SK-N-SH treated with all-trans-retinoic acid at 6 μM for 48 hours (cell line): ENCODE measurements at regions not wholly inside any gene's neighbourhood (a gene's known extent, or its start where the extent isn't known, plus 50 kb on each side); places are given as distances from the start of the nearest gene placed in this dataset.

Experiments
- ATAC-seq: fragments of 200-7000 bp; cut with Tn5 transposase; 3 replicates; pipeline ENCODE4 v1.9.1; 2020; ENCODE audit warnings: mild to moderate bottlenecking, moderate library complexity
- CSDC2 ChIP-seq: fragments of 250-450 bp; sonication (Bioruptor Pico); IDR thresholded peaks from 2 replicates; pipeline ENCODE4 v1.5.0; 2020; ENCODE audit warnings: mild to moderate bottlenecking, moderate library complexity
- CSRNP3 ChIP-seq: fragments of 250-450 bp; sonication (Bioruptor Pico); IDR thresholded peaks from 2 replicates; pipeline ENCODE4 v1.5.1; 2021; ENCODE audit warnings: mild to moderate bottlenecking, moderate library complexity
- ESRRG ChIP-seq: fragments of 250-450 bp; sonication (Bioruptor Pico); IDR thresholded peaks from 2 replicates; pipeline ENCODE4 v1.6.1; 2021; ENCODE audit warnings: mild to moderate bottlenecking
- GLIS3 ChIP-seq: fragments of 250-450 bp; sonication (Bioruptor Pico); IDR thresholded peaks from 2 replicates; pipeline ENCODE4 v1.5.0; 2020; ENCODE audit warnings: mild to moderate bottlenecking, moderate library complexity
- ISL1 ChIP-seq: fragments of 250-450 bp; sonication (Bioruptor Pico); IDR thresholded peaks from 2 replicates; pipeline ENCODE4 v2.1.2; 2022; ENCODE audit warnings: mild to moderate bottlenecking, moderate library complexity
- OSR1 ChIP-seq: fragments of 250-450 bp; sonication (Bioruptor Pico); IDR thresholded peaks from 2 replicates; pipeline ENCODE4 v1.8.0; 2022; ENCODE audit warnings: moderate library complexity, mild to moderate bottlenecking, inconsistent platforms
- PATZ1 ChIP-seq: fragments of 250-450 bp; sonication (Bioruptor Pico); IDR thresholded peaks from 2 replicates; pipeline ENCODE4 v1.8.0; 2020; ENCODE audit warnings: mild to moderate bottlenecking, moderate library complexity, borderline replicate concordance
- SNAI2 ChIP-seq: fragments of 250-450 bp; sonication (Bioruptor Pico); IDR thresholded peaks from 2 replicates; pipeline ENCODE4 v1.5.0; 2020; ENCODE audit warnings: mild to moderate bottlenecking, moderate library complexity
- TCF4 ChIP-seq: fragments of 250-450 bp; sonication (Bioruptor Pico); IDR thresholded peaks from 2 replicates; pipeline ENCODE4 v1.8.0; 2021; ENCODE audit warnings: mild to moderate bottlenecking, moderate library complexity, borderline replicate concordance
- TOX ChIP-seq: fragments of 250-450 bp; sonication (Bioruptor Pico); IDR thresholded peaks from 2 replicates; pipeline ENCODE4 v1.8.0; 2021; ENCODE audit warnings: mild to moderate bottlenecking, moderate library complexity, borderline replicate concordance
- TSHZ2 ChIP-seq: fragments of 250-450 bp; sonication (Bioruptor Pico); IDR thresholded peaks from 2 replicates; pipeline ENCODE4 v1.5.0; 2020; ENCODE audit warnings: mild to moderate bottlenecking, moderate library complexity
- ZC3H10 ChIP-seq: fragments of 250-450 bp; sonication (Bioruptor Pico); IDR thresholded peaks from 2 replicates; pipeline ENCODE4 v1.5.1; 2021; ENCODE audit warnings: mild to moderate bottlenecking, moderate library complexity
- ZFP3 ChIP-seq: fragments of 250-450 bp; sonication (Bioruptor Pico); IDR thresholded peaks from 2 replicates; pipeline ENCODE4 v1.5.0; 2020; ENCODE audit warnings: mild to moderate bottlenecking, moderate library complexity
- ZFP30 ChIP-seq: fragments of 450-650 bp; formaldehyde crosslinking; IDR thresholded peaks from 2 replicates; pipeline ENCODE4 v1.5.0; 2022; ENCODE audit warnings: mild to moderate bottlenecking, moderate library complexity
- ZNF565 ChIP-seq: fragments of 450-650 bp; formaldehyde crosslinking; conservative IDR thresholded peaks from 2 replicates; pipeline ENCODE4 v1.5.0; 2020; ENCODE audit warnings: low read depth, mild to moderate bottlenecking, moderate library complexity
- ZNF70 ChIP-seq: fragments of 450-650 bp; formaldehyde crosslinking; IDR thresholded peaks from 2 replicates; pipeline ENCODE4 v1.5.0; 2020; ENCODE audit warnings: mild to moderate bottlenecking, moderate library complexity
- ZNF8 ChIP-seq: fragments of 450-650 bp; formaldehyde crosslinking; IDR thresholded peaks from 2 replicates; pipeline ENCODE4 v1.5.0; 2020; ENCODE audit warnings: mild to moderate bottlenecking, moderate library complexity

GRCh38 chr17:45689451-45689850 lies 94.7 kb upstream of the CRHR1 start:
- no peak for TF ChIP-seq ZNF8
- TF ChIP-seq OSR1, result no peak
- no peak for TF ChIP-seq ZNF70
- no peak for TF ChIP-seq SNAI2 (CRISPR knock-in tag)
- no peak for TF ChIP-seq TCF4 (CRISPR knock-in tag)
- no peak for TF ChIP-seq TSHZ2 (CRISPR knock-in tag)
- ATAC-seq, result no peak

GRCh38 chr17:45690625-45691275 lies 93.4 kb upstream of the CRHR1 start:
- no peak for ATAC-seq
- TF ChIP-seq CSDC2 (CRISPR knock-in tag) (no peak), CSRNP3 (CRISPR knock-in tag) (no peak), TSHZ2 (CRISPR knock-in tag) (no peak), SNAI2 (CRISPR knock-in tag) (no peak), ZNF565 (CRISPR knock-in tag) (no peak)

- no peak for ATAC-seq
- no peak for TF ChIP-seq ZFP3 (CRISPR knock-in tag)
Measured at GRCh38 chr17:45692661-45693060, 91.5 kb upstream of the CRHR1 start.

GRCh38 chr17:45693792-45694191 lies 90.3 kb upstream of the CRHR1 start:
- ATAC-seq, result no peak
- no peak for TF ChIP-seq ESRRG (CRISPR knock-in tag)
- no peak for TF ChIP-seq ISL1 (CRISPR knock-in tag)
- TF ChIP-seq PATZ1 (CRISPR knock-in tag), result no peak
- no peak for TF ChIP-seq GLIS3 (CRISPR knock-in tag)
- no peak for TF ChIP-seq CSRNP3 (CRISPR knock-in tag)
- TF ChIP-seq ZFP30, result no peak
- TF ChIP-seq TOX, result no peak
- no peak for TF ChIP-seq ZC3H10 (CRISPR knock-in tag)
